ENCODE measurements at regions not wholly inside any gene's neighbourhood (a gene's known extent, or its start where the extent isn't known, plus 50 kb on each side); places are given as distances from the start of the nearest gene placed in this dataset.

DNA sequence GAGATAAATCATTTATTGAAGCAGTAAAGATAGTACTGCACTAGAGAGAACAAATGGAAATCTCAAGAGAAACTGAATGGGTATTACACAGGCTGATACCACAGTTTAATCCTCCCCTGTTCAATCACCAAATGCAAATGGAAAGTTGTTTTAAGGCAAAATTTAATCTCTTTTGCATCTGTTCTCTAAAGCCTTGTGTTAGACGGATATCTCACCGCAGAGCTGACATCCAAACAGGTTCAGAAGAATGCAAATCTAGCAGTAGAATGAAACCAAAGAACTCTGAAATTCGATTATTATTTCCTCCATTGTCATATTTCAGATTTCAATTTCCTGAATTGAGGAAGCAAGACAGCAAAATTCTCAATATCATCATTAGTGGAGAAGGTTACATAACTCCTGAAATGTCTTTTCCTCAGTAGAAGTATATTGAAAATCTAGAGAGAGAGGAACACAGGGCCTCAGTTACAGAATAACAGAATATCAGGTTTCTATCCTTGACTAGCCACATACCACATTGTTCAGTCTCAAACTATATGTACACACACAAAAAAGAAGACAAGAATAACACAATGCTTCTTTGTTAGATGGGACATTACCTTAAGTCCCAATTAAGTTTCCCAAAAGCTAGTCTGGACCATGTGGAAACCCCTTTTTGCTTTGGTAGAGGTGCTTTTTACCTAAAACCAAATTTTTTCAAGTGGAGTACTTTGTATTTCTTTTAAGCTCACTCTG is 94.1 kb upstream of the BANK1 start:
- TF ChIP-seq, protein P1, sequence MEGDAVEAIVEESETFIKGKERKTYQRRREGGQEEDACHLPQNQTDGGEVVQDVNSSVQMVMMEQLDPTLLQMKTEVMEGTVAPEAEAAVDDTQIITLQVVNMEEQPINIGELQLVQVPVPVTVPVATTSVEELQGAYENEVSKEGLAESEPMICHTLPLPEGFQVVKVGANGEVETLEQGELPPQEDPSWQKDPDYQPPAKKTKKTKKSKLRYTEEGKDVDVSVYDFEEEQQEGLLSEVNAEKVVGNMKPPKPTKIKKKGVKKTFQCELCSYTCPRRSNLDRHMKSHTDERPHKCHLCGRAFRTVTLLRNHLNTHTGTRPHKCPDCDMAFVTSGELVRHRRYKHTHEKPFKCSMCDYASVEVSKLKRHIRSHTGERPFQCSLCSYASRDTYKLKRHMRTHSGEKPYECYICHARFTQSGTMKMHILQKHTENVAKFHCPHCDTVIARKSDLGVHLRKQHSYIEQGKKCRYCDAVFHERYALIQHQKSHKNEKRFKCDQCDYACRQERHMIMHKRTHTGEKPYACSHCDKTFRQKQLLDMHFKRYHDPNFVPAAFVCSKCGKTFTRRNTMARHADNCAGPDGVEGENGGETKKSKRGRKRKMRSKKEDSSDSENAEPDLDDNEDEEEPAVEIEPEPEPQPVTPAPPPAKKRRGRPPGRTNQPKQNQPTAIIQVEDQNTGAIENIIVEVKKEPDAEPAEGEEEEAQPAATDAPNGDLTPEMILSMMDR (IDR thresholded peaks at IDR 0.05; ENCODE audit: poor library complexity, severe bottlenecking) = no peak
- TF ChIP-seq POLR2AphosphoS5 (IDR thresholded peaks at IDR 0.05) (no peak), EZH2 (IDR thresholded peaks at IDR 0.05; ENCODE audit: borderline replicate concordance, insufficient read depth, low read length, poor library complexity, severe bottlenecking) (no peak), TAF1 (IDR thresholded peaks at IDR 0.05; ENCODE audit: low read depth) (no peak), MXI1 (conservative IDR thresholded peaks at IDR 0.05; ENCODE audit: poor library complexity, severe bottlenecking) (no peak), EP300 (conservative IDR thresholded peaks at IDR 0.05; ENCODE audit: poor library complexity, severe bottlenecking) (no peak), RAD21 (conservative IDR thresholded peaks at IDR 0.05) (no peak), SMC3 (conservative IDR thresholded peaks at IDR 0.05; ENCODE audit: poor library complexity) (no peak)
- TF ChIP-seq, protein P2, sequence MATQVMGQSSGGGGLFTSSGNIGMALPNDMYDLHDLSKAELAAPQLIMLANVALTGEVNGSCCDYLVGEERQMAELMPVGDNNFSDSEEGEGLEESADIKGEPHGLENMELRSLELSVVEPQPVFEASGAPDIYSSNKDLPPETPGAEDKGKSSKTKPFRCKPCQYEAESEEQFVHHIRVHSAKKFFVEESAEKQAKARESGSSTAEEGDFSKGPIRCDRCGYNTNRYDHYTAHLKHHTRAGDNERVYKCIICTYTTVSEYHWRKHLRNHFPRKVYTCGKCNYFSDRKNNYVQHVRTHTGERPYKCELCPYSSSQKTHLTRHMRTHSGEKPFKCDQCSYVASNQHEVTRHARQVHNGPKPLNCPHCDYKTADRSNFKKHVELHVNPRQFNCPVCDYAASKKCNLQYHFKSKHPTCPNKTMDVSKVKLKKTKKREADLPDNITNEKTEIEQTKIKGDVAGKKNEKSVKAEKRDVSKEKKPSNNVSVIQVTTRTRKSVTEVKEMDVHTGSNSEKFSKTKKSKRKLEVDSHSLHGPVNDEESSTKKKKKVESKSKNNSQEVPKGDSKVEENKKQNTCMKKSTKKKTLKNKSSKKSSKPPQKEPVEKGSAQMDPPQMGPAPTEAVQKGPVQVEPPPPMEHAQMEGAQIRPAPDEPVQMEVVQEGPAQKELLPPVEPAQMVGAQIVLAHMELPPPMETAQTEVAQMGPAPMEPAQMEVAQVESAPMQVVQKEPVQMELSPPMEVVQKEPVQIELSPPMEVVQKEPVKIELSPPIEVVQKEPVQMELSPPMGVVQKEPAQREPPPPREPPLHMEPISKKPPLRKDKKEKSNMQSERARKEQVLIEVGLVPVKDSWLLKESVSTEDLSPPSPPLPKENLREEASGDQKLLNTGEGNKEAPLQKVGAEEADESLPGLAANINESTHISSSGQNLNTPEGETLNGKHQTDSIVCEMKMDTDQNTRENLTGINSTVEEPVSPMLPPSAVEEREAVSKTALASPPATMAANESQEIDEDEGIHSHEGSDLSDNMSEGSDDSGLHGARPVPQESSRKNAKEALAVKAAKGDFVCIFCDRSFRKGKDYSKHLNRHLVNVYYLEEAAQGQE (IDR thresholded peaks at IDR 0.05; ENCODE audit: borderline replicate concordance) = no peak
